ENCODE measurements at regions not wholly inside any gene's neighbourhood (a gene's known extent, or its start where the extent isn't known, plus 50 kb on each side); places are given as distances from the start of the nearest gene placed in this dataset.

DNA sequence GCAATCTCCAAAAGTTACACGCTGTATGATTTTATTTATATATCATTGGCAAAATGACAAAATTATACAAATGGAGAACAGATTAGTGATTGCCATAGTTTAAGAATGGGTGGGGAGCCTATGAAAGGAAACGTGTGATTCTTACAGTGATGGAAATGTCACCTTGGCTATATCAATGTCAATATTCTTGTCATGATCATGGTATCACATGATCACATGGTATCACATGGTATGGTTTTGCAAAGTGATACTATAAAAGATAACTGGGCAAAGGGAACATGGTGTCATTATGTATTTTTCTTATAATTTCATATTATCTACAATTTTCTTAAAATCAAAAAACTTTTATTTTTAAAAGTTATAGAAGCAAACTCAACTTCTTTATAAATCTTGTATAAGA is 606.2 kb upstream of the ZEB2 start:
- no peak overlapping the region for H3K4me3 ChIP-seq (replicated peaks in 1 of 4; ENCODE audit: control extremely low read depth in 1 of 4, insufficient read depth in 1 of 4, low read depth in 3 of 4, low read length in 4 of 4)
- H3K9ac ChIP-seq (ENCODE audit: insufficient read depth, low read length) = no peak overlapping the region
- H3K27ac ChIP-seq (ENCODE audit: insufficient read depth, low read length) = no peak overlapping the region
- H3K9me3 ChIP-seq (ENCODE audit: control insufficient read depth, insufficient read depth, low read depth, low read length) = no peaks in the 10 kb centered on the region
- TF ChIP-seq EZH2 (IDR thresholded peaks at IDR 0.05; ENCODE audit: low read length, missing control alignments) (no peak), CTCF (conservative IDR thresholded peaks at IDR 0.05 in 1 of 2, IDR thresholded peaks at IDR 0.05 in 1 of 2; ENCODE audit: low read depth in 1 of 2, low read length in 2 of 2) (no peak)
- no peaks in the 10 kb centered on the region for H3K79me2 ChIP-seq (ENCODE audit: control insufficient read depth, insufficient read depth, low read length)
- H3K36me3 ChIP-seq (ENCODE audit: control insufficient read depth, insufficient read depth, low read length) = no peaks in the 10 kb centered on the region
- H3K27me3 ChIP-seq (ENCODE audit: control insufficient read depth, insufficient read depth, low read length) = no peaks in the 10 kb centered on the region
- no peak for DNase-seq (ENCODE audit: low read depth in 2 of 2)
- H3K4me1 ChIP-seq (ENCODE audit: control insufficient read depth, extremely low read depth, insufficient read depth, low read length) = peaks cover 4% of the 10 kb centered on the region
- no peak overlapping the region for H2AFZ ChIP-seq (ENCODE audit: low read length)
- H4K20me1 ChIP-seq (ENCODE audit: control insufficient read depth, extremely low read depth, insufficient read depth, low read length) = no peaks in the 10 kb centered on the region
- no peak overlapping the region for H3K4me2 ChIP-seq (ENCODE audit: extremely low read depth, insufficient read depth, low read length)

GRCh38 chr2:145124085-145124484 is 604.2 kb upstream of the ZEB2 start:
- H3K79me2 ChIP-seq (ENCODE audit: control insufficient read depth, insufficient read depth, low read length) = no peaks in the 10 kb centered on the region

GRCh38 chr2:145123606-145124005 is 603.7 kb upstream of the ZEB2 start:
- H3K9me3 ChIP-seq (ENCODE audit: control insufficient read depth, insufficient read depth, low read depth, low read length) = no peaks in the 10 kb centered on the region
- no peaks in the 10 kb centered on the region for H3K27me3 ChIP-seq (ENCODE audit: control insufficient read depth, insufficient read depth, low read length)
- peak in 1 of 2 donors; percentile 58 for DNase-seq (ENCODE audit: low read depth in 2 of 2)

More at GRCh38 chr2:145124085-145124484, 604.2 kb upstream of the ZEB2 start:
- H2AFZ ChIP-seq (ENCODE audit: low read length) = no peak overlapping the region
- H4K20me1 ChIP-seq (ENCODE audit: control insufficient read depth, extremely low read depth, insufficient read depth, low read length) = no peaks in the 10 kb centered on the region
- no peak for DNase-seq (ENCODE audit: low read depth in 2 of 2)
- H3K9ac ChIP-seq (ENCODE audit: insufficient read depth, low read length) = no peak overlapping the region
- H3K9me3 ChIP-seq (ENCODE audit: control insufficient read depth, insufficient read depth, low read depth, low read length) = no peaks in the 10 kb centered on the region
- H3K4me3 ChIP-seq (replicated peaks in 1 of 4; ENCODE audit: control extremely low read depth in 1 of 4, insufficient read depth in 1 of 4, low read depth in 3 of 4, low read length in 4 of 4) = no peak overlapping the region
- H3K36me3 ChIP-seq (ENCODE audit: control insufficient read depth, insufficient read depth, low read length) = no peaks in the 10 kb centered on the region
- no peak for TF ChIP-seq EZH2 (IDR thresholded peaks at IDR 0.05; ENCODE audit: low read length, missing control alignments)
- TF ChIP-seq CTCF (conservative IDR thresholded peaks at IDR 0.05 in 1 of 2, IDR thresholded peaks at IDR 0.05 in 1 of 2; ENCODE audit: low read depth in 1 of 2, low read length in 2 of 2) = no peak
- no peak overlapping the region for H3K4me2 ChIP-seq (ENCODE audit: extremely low read depth, insufficient read depth, low read length)
- H3K4me1 ChIP-seq (ENCODE audit: control insufficient read depth, extremely low read depth, insufficient read depth, low read length) = peaks cover 4% of the 10 kb centered on the region
- H3K27me3 ChIP-seq (ENCODE audit: control insufficient read depth, insufficient read depth, low read length) = no peaks in the 10 kb centered on the region
- H3K27ac ChIP-seq (ENCODE audit: insufficient read depth, low read length) = no peak overlapping the region

More at GRCh38 chr2:145123606-145124005, 603.7 kb upstream of the ZEB2 start:
- peak overlapping the region; percentile 18 for H2AFZ ChIP-seq (ENCODE audit: low read length)
- H3K4me3 ChIP-seq (replicated peaks in 1 of 4; ENCODE audit: control extremely low read depth in 1 of 4, insufficient read depth in 1 of 4, low read depth in 3 of 4, low read length in 4 of 4) = no peak overlapping the region
- H3K4me2 ChIP-seq (ENCODE audit: extremely low read depth, insufficient read depth, low read length) = no peak overlapping the region
- no peaks in the 10 kb centered on the region for H3K79me2 ChIP-seq (ENCODE audit: control insufficient read depth, insufficient read depth, low read length)
- TF ChIP-seq CTCF (conservative IDR thresholded peaks at IDR 0.05 in 1 of 2, IDR thresholded peaks at IDR 0.05 in 1 of 2; ENCODE audit: low read depth in 1 of 2, low read length in 2 of 2) (no peak), EZH2 (IDR thresholded peaks at IDR 0.05; ENCODE audit: low read length, missing control alignments) (no peak)
- no peak overlapping the region for H3K9ac ChIP-seq (ENCODE audit: insufficient read depth, low read length)
- H3K4me1 ChIP-seq (ENCODE audit: control insufficient read depth, extremely low read depth, insufficient read depth, low read length) = peaks cover 4% of the 10 kb centered on the region
- no peaks in the 10 kb centered on the region for H3K36me3 ChIP-seq (ENCODE audit: control insufficient read depth, insufficient read depth, low read length)
- H3K27ac ChIP-seq (ENCODE audit: insufficient read depth, low read length) = no peak overlapping the region
- H4K20me1 ChIP-seq (ENCODE audit: control insufficient read depth, extremely low read depth, insufficient read depth, low read length) = no peaks in the 10 kb centered on the region

Measured in fibroblast of lung (primary cell).